MM.1S (cell line): ENCODE measurements at regions not wholly inside any gene's neighbourhood (a gene's known extent, or its start where the extent isn't known, plus 50 kb on each side); places are given as distances from the start of the nearest gene placed in this dataset.

Experiments used
- EZH2 ChIP-seq: fragments of 300-600 bp; sonication (generic); optimal IDR thresholded peaks from 2 replicates; pipeline ENCODE3; 2017; ENCODE audit warnings: low read depth, mild to moderate bottlenecking, antibody characterized with exemption, low read length, mixed read lengths
- TF ChIP-seq, protein P1 (sequence below): fragments of 300-600 bp; sonication (generic); IDR thresholded peaks from 2 replicates; pipeline ENCODE4 v1.5.1; 2016; ENCODE audit warnings: antibody characterized with exemption, low read length, mixed read lengths

DNA sequence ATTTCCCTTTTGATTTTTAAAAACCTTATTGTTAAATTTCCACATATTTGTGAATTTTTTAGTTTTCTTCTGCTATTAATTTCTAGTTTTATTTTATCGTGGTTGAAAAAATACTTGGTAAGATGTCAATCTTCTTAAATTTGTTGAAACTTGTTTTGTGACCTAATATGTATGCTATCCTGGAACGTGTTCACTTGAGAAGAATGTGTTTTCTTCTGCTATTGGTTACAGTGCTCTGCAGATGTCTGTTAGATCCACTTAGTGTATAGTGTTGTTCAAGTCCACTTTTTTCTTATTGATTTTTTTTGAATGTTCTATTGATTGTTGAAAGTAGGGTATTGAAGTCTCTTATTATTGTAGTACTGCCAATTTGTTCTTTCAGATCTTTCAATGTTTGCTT lies 116.5 kb upstream of the NETO1 start:
- TF ChIP-seq, protein P1, sequence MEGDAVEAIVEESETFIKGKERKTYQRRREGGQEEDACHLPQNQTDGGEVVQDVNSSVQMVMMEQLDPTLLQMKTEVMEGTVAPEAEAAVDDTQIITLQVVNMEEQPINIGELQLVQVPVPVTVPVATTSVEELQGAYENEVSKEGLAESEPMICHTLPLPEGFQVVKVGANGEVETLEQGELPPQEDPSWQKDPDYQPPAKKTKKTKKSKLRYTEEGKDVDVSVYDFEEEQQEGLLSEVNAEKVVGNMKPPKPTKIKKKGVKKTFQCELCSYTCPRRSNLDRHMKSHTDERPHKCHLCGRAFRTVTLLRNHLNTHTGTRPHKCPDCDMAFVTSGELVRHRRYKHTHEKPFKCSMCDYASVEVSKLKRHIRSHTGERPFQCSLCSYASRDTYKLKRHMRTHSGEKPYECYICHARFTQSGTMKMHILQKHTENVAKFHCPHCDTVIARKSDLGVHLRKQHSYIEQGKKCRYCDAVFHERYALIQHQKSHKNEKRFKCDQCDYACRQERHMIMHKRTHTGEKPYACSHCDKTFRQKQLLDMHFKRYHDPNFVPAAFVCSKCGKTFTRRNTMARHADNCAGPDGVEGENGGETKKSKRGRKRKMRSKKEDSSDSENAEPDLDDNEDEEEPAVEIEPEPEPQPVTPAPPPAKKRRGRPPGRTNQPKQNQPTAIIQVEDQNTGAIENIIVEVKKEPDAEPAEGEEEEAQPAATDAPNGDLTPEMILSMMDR = no peak
- TF ChIP-seq EZH2 = no peak
